Stimulated activated CD8-positive, alpha-beta memory T cell treated with anti-CD3 and anti-CD28 coated beads, Interleukin-15, amount 100 ng/mL, for 4 hours (primary cell): ENCODE measurements at regions not wholly inside any gene's neighbourhood (a gene's known extent, or its start where the extent isn't known, plus 50 kb on each side); places are given as distances from the start of the nearest gene placed in this dataset.
"Not testable (repeated sequence)": the region's sequence is repeated elsewhere in the genome, so short reads cannot be mapped to it uniquely, and the experiment has no call there.

ENCODE experiments used
- DNase-seq, 2 donors: peaks; one replicate each; pipeline ENCODE4 v3.0.0-alpha.2; 2020; ENCODE audit warnings: low read depth in 2 of 2

DNA sequence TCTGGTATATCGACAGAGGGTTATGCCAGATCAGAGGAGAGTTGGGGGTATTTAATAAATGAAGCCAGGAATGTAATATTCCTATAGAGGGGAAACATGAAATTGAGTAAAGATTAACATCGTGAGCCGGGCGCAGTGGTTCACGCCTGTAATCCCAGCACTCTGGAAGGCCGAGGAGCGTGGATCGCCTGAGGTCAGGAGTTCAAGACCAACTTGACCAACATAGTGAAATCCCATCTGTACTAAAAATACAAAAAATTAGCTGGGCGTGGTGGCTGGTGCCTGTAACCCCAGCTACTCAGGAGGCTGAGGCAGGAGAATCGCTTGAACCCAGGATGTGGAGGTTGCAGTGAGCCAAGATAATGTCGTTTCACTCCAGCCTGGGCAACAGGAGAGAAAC lies 112.4 kb upstream of the ZNF184 start:
- not testable (repeated sequence) for DNase-seq

DNA sequence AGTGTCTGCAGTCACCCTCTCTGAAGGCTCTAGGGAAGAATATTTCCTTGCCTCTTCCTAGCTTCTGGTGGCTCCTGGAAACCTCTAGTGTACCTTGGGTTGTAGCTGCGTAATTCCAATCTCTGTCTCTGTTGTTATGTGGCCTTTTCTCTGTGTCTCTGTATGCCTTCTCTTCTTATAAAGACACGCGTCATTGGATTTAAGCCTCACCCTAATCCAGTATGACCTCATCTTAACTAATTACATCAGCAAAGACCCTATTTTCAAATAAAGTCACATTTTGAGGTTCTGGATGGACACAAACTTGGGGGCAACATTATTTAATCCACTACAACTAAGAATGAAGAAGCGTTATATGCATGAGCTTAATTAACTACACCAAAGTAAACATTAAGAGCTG lies 111.4 kb upstream of the ZNF184 start:
- no peak for DNase-seq

DNA sequence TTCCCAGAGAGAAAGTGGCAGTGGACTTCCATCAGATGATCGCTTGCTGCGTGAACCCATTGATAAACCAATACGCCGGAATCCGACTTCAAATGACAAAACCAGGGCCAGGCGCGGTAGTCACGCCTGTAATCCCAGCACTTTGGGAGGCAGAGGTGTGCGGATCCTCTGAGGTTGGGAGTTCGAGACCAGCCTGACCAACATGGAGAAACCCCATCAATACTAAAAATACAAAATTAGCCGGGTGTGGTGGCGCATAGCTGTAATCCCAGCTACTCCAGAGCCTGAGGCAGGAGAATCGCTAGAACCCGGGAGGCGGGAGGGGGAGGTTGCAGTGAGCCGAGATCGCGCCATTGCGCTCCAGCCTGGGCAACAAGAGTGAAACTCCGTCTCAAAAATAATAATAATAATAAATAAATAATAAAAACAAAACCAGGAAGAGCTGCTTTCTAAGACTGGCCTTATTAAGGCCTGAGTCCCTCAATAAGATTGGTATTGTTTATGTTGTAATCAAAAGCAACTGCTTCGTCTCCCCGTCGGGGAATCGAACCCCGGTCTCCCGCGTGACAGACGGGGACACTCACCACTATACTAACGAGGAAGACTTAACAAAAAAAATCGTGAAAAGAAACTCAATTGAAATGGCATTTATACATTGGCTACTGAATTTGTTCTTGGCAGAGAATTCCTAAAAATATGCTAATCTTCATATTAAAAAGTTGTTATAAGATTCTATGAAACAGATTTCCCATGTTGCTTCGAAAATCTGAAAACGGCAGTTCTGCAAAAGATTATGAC lies 110.2 kb upstream of the ZNF184 start:
- DNase-seq: no peak

DNA sequence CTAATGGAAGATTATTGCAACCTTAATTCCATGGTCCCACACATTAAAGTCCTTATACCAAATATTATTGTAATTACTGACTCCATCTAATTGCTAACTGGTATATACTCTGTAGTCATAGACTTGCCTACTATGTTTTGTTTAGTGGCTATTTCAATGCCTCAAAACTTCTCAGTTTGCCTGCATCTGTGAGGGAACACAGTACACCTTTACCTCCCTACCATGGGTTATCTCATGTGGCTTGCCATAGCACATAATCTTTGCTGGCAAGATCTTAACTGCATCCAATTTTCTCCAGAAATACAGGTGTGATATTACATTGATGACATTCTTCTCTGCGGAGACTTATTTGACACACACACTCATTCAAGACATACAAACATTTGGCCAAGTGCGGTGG lies 107.1 kb upstream of the ZNF184 start:
- no peak for DNase-seq

DNA sequence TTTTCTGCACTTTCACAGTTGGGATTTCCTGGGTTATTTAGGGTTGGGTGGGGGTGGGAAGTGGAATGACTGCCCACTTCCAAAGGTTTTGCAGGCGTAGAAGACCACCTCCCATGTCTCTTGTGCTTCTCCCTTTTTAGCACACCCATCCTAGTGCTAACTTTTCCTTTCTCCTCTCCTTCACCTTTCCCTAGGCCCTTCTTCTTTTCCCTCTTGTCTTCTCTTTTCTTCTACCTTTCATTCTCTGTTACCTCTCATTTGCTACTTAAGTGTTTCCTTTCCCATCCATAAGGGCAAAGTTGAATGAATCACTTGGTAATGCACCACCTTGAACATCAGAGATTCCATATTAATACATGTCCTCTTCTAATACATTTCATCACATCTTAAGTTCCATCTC lies 105.0 kb upstream of the ZNF184 start:
- DNase-seq: no peak

DNA sequence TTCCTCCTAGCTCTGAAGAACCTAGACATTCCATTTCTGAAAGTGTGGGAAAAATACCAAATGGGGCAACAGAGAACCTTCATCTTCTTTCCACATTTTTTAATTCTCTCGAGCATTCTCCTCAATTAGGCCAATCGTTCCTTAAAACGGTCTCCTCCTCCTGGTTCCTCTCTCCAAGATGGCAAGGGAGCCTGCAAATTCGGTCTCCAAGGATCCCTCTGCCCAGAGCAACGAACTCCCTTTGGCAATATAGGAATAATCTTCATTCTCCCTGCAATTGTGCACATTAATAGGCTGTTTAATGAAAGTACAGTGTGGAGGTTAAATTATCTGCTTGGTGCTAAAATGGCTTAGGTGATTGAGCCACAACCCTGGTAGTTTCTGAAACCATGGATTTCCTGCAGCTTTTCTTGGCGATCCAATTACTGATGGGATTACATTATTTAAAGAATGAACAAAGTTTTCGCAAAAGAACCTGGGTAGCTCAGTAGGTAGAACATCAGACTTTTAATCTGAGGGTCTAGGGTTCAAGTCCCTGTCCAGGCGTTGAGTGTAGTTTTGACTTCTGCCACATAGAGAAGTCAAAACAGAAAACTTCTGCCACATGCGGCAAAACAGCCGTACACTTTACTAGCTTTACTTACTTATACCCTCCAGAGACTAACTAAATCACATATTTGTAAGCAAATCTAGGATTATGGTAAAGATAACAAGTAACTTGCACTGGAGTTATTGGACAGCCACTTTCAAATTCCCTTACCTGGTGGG lies 102.9 kb upstream of the ZNF184 start:
- DNase-seq: no peak

DNA sequence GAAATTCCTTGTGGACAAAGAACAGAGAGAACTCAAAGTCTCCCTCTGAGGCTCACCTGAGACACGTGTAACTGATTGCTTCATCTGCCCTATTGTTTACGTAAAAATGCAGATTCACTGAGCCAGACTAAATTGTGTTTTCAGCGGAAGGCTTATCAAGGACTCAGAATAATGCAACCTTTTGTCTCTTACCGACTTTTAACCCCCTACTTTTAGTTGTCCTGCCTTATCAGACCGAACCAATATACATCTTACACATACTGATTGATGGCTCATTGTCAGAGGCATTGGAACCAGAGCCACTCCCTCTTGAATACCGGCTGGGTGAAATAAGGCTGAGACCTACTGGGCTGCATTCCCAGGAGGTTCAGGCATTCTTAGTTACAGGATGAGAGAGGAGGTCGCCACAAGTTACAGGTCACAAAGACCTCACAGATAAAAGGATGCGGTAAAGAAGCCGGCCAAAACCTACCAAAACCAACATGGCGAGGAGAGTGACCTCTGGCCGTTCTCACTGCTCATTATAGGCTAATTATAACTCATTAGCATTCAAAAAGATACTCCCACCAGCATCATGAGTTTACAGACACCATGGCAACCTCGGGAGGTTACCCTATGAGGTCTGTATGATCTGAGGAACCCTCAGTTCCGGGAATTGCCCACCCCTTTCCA lies 95.5 kb upstream of the ZNF184 start:
- DNase-seq: no peak

DNA sequence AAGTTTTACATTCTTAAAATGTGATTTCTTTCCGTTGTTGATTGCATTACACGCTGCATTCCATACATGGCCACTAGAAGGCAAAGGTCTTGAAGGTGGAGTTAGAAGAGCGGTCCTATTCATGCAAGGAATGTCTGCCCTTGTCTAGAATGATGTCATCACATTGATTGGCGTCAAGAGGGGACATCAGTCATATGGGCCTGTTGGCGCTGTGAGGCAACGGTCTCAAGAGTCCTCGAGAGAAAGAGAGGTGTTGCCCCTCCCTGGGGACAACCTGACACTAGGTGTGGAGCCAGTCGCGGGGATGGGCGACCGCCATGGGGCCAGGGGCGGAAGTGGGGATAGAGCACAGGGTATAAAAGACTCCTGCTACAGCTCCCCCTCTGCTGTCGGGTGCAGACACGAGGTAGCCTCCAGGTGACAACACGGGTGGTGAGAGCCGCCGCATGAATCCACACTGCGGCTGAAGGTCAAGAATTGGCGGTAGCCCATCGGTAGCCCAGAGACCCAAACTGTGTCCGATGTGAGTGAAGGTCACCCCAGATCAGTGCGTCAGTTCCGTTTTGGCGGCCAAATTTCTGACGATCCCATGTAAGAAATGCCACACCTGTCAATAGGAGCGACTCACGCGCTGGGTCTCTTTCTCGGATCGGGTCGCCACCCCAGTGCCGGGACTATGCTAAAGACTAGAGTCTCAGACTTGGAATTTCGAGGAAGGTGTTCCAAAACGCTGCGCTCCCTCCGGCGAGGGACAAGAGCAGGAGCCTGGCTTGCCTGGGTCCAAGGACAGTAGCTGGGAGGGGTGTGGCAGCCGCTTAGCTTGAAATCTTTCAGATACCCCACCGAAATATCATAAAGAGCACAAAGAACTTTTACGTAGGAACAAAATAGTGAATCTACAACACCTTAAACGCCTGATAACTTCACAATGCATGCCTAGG lies 93.2 kb upstream of the ZNF184 start:
- no peak for DNase-seq

DNA sequence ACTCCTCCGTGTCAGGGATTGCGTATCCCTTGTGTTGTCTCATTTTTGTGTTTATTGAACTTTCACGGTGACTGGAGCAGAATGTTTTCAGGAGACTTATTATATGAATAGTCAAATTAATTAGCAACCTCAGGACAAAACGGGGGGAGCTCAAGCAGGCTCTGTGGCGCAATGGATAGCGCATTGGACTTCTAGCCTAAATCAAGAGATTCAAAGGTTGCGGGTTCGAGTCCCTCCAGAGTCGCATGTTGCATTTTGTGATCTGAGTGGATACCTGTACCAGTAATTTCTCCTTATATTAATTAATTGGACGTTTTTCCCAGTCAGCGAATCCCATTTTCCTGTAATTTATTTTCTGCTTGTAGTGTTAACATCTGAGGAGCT lies 89.1 kb upstream of the ZNF184 start:
- no peak for DNase-seq

DNA sequence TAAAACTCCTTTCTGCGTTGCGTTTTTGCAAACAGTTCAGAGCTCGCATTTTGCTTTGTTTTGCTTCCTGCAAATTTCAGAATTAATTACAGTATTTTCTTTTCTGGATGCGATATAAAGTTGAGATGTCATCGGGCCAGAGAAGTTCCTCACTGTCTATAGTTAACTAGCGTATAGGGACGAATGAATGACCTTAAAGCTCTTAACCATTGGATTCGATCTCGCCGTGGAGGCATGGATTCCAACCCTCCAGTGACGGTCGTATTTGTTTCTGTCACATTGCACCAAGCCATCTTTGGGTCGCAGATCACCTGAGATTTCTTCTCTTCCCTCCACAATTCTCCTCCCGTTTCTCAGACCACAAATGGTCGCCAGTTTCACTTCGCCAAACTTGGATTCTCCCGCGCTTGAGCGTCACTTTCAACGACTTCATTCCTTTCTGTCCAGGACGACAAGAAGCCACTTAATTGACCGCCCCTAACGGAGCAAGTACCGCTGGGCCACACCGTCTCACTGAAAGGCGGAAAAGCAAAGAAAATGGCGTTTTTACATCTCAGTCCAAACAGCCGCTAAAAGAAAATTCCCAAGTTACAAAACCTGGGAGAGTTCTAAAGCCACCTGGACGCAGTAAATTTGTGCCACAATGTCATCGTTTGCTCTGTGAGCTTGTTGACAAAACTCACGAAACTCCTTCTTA lies 85.3 kb upstream of the ZNF184 start:
- no peak for DNase-seq

DNA sequence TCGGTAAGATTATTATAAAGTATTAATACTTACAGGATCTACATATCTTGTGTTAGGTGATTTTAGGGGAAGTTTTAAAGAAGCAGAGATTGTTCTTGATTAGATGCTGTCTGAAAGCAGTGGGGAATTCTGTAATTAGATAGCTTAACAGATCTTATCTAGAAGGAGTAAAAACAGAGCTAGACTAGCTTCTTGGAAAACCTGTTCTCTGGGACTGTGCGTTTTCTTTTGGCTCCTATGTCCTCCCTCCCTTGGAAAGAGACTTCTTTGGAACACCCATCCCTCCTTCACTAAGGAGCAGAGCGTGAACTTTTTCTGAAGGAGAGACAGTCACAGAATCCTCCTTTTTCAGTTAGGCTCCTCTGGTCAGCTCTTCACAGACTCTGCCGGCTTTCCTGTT lies 83.5 kb upstream of the ZNF184 start:
- DNase-seq: no peak

DNA sequence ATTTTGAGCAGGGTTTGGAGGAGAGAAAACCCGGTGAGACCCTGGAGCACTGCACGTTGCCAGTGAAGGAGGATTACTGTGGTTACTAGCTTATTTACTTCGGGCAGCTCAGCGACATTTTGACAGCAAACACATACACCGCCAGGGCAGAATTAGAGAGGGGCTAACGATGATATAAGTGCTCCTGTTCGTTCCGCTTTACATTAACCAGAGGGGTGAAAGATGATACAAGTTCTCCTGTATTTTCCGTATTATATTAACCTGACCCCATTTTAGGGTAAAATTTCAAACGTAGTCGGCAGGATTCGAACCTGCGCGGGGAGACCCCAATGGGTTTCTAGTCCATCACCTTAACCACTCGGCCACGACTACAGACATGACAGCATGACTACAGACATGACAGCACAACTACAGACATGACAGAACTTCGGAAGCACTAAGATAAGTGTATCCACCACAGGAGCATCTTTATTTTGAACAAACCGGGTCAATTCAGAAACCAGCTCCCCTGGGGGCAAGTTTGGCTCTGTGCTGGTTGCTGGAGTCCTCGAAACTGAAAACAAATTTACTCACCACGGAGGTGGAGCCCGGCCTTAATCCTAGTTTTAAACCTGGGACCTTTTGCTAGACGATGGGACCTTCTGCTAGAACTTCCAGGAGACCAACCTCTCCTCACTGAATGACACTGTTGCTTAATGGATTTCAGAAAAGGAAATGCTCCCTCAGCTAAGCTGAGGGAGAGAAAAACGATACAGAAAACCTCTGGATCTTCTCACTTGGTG lies 80.4 kb upstream of the ZNF184 start:
- no peak for DNase-seq

DNA sequence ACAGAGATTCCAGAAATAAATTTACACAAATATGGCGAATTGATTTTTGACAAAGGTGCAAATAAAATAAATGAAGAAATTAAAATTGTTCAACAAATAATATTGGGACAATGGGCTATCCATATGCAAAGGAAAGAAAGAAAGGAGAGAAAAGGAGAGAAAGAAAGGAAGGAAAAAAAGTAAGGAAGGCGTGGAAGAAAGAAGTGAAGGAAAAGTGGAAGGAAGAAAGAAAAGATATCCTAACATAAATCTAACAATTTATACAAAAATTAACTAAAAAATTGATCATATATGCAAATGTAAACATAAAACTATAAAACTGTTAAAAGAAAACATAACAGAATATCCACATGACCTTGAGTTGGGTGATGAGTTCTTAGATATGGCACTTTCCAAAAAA lies 78.7 kb upstream of the ZNF184 start:
- DNase-seq: no peak

DNA sequence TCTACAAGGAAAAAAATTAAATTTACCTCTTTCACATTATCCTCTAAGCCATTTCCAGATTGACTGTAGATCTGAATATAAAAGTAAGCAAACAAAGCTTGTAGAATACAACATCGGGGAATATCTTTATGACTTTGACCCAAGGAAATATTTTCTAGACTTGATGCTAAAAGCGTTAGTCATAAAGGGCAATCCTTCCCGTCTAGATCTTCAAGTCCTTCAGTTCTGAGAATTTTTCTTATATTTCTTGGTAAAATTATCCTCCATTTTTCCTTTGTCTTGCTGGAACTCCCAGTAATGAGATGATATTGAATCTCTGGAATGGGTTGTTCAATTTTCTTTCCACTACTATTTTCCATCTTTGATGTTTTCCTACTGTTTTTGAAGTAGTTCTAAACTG lies 77.8 kb upstream of the ZNF184 start:
- no peak for DNase-seq

DNA sequence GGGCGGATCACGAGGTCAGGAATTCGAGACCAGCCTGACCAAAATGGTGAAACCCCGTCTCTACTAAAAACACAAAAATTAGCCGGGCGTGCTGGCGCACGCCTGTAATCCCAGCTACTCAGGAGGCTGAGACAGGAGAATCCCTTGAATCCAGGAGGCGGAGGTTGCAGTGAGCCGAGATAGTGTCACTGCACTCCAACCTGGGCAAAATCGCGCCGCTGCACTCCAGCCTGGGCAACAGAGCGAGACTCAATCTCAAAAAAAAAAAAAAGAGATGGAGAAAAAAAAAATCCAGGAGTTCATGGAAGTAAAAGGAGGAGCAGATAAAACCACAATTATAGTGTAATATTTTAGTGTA lies 76.3 kb upstream of the ZNF184 start:
- DNase-seq: not testable (repeated sequence)

DNA sequence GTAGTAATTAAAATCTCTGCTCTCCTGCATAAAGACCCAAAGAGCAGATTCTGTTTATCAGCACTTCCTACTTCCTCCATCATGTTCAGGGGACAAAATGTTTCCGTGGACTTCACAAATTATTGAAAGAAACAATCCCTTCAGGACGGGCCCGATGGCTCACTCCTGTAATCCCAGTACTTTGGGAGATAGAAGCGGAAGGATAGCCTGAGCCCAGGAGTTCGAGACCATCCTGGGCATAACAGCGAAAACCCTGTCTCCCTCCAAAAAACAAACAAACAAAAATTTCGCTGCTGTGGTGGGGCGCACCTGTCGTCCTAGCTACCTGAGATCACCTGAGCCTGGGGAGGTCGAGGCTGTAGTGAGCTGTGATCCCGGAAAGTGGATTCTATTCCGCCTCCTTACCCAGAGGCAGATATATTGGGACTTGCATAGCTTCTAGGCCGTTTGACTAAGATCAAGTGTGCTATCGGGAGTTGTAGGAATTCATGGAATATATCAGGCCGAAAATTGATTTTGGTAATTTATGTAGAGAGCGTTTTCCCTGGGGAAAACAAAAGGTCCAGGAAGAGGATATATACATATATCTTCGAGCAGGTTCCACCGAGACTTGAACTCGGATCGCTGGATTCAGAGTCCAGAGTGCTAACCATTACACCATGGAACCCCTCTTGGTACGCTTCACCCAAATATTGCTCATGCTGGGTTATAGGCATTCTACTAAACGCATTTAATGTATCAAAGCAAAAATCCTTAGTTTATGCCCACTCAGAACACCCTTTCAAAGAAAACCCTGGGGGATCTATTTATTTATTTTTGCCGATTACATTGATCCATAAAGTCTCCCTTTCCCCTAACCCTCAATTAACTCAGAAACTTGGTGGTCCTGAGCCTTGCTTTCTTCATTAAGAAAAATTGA lies 74.5 kb upstream of the ZNF184 start:
- no peak for DNase-seq

DNA sequence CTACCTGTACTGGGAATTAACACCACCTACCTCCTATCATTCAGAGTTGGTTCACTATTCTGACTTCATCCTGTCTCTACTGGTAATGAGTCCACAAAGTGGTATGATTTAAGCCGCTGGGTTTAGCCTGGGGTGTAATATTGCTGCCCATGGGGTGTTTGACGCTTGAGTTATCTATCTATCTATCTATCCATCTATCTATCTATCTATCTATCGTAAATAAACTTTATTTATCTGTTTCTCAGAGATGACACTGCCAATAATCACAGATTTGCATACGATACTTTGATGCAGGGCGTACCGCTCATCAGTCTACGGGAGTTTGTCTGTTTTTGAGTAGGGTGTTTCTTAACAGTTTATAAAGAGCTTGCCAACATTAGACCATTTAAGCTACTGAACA lies 73.6 kb upstream of the ZNF184 start:
- DNase-seq: no peak

DNA sequence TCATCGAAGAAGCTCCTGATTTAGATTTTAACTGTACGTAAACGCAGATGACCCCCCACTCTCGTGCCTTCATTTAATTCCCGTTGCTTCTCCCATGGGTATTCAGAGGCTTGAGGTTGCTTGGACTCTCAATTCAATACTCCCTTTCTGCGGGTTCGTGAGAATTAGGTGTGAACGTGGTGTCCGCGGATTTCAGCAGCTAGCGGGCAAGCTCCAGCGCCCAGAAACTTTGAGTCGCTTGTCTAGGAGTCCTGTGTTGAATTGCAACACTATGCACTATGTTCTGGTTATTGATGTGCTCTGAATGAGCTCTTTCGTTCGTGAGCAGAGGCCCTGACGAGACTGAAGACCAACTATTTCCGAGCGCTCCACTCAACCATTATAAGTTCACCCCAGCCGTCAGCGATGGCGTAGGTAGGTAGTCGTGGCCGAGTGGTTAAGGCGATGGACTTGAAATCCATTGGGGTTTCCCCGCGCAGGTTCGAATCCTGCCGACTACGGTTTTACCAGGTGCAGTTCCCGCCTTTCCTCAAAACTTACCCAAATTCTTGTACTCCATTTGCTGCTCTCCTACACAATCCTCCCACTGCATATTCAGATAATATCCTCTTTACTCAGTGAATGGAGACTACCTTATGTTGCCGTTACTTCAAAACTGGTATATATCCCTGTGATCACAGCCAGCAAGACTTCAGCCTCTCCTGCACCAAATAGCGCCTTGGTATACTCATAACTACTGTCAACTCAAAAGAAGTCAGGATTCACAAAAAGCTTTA lies 72.6 kb upstream of the ZNF184 start:
- no peak for DNase-seq
